B cell (primary cell): ENCODE measurements at regions not wholly inside any gene's neighbourhood (a gene's known extent, or its start where the extent isn't known, plus 50 kb on each side); places are given as distances from the start of the nearest gene placed in this dataset.

Experiments
- ATAC-seq: fragments of 200-7000 bp; cut with Tn5 transposase; one replicate; pipeline ENCODE4 v1.10.0; 2021; ENCODE audit warnings: low read depth, mild to moderate bottlenecking, moderate number of reproducible peaks, moderate library complexity
- CTCF ChIA-PET: fragments of 350-600 bp; sonication (Branson Sonifier 250); formaldehyde crosslinking; loops from one replicate; lab custom pipeline; 2021; ENCODE audit warnings: antibody characterized with exemption, inconsistent platforms; lab: Charles Lee
- POLR2A ChIA-PET: fragments of 350-600 bp; sonication (Branson Sonifier 250); formaldehyde crosslinking; loops from one replicate; lab custom pipeline; 2021; ENCODE audit warnings: antibody characterized with exemption; lab: Charles Lee
- DNase-seq: peaks from one replicate; pipeline ENCODE4 v3.0.0; 2013
- H2AFZ ChIP-seq: 2 replicates; pipeline ENCODE4 v1.6.1; 2012; ENCODE audit warnings: mild to moderate bottlenecking, low read depth, low read length; ENCODE audit not compliant: insufficient read depth, poor library complexity, severe bottlenecking
- H3K27ac ChIP-seq, 2 donors: 1 replicate in 1 of 2; 2 replicates in 1 of 2; pipeline ENCODE4 v1.5.1; 2012 to 2013; ENCODE audit warnings: low read length in 2 of 2, mild to moderate bottlenecking in 2 of 2, moderate library complexity in 1 of 2
- H3K27me3 ChIP-seq, 4 experiments: fragments of 200-600 bp in 1 of 4; sonication (generic) in 1 of 4; replicated peaks in 1 of 4; 1 replicate in 2 of 4; 2 replicates in 2 of 4; pipeline versions ENCODE4 v1.6.1 to v1.7.0; 2013 to 2016; ENCODE audit warnings: low read length in 3 of 4, mild to moderate bottlenecking in 2 of 4, mixed read lengths in 1 of 4, moderate library complexity in 1 of 4; ENCODE audit not compliant: insufficient read depth in 4 of 4, control insufficient read depth in 3 of 4; ENCODE audit errors: control extremely low read depth in 1 of 4
- H3K36me3 ChIP-seq, 2 experiments: replicated peaks in 1 of 2; 1 replicate in 1 of 2; 2 replicates in 1 of 2; pipeline versions ENCODE4 v1.6.1 to v1.7.1; 2013; ENCODE audit warnings: low read length in 1 of 2; ENCODE audit not compliant: insufficient read depth in 2 of 2, control insufficient read depth in 1 of 2; ENCODE audit errors: control extremely low read depth in 1 of 2, extremely low read depth in 1 of 2
- H3K4me1 ChIP-seq, 2 donors: fragments of 200-600 bp in 1 of 2; sonication (generic) in 1 of 2; 1 replicate in 1 of 2; 2 replicates in 1 of 2; pipeline versions ENCODE4 v1.5.1 to v1.6.1; 2013 to 2017; ENCODE audit warnings: low read length in 2 of 2; ENCODE audit not compliant: control insufficient read depth in 2 of 2, insufficient read depth in 2 of 2
- H3K4me2 ChIP-seq: replicated peaks from 2 replicates; pipeline ENCODE3; 2012; ENCODE audit warnings: mild to moderate bottlenecking, low read depth, low read length; ENCODE audit not compliant: poor library complexity, severe bottlenecking
- H3K4me3 ChIP-seq, 5 experiments: fragments of 200-600 bp in 1 of 5; sonication (generic) in 1 of 5; 1 replicate in 3 of 5; 2 replicates in 2 of 5; pipeline versions ENCODE4 v1.5.1 to v1.7.0; 2011 to 2016; ENCODE audit warnings: low read length in 4 of 5, mild to moderate bottlenecking in 4 of 5, low read depth in 2 of 5, control low read depth in 1 of 5, moderate library complexity in 1 of 5; ENCODE audit not compliant: insufficient read depth in 1 of 5; ENCODE audit errors: control extremely low read depth in 1 of 5, extremely low read depth in 1 of 5
- H3K79me2 ChIP-seq: fragments of 200-600 bp; sonication (generic); one replicate; pipeline ENCODE4 v1.6.0; 2016; ENCODE audit warnings: low read length; ENCODE audit not compliant: control insufficient read depth, insufficient read depth
- H3K9ac ChIP-seq: fragments of 200-600 bp; sonication (generic); 2 replicates; pipeline ENCODE4 v1.6.1; 2017; ENCODE audit warnings: mild to moderate bottlenecking, low read length, moderate library complexity
- H3K9me3 ChIP-seq, 3 donors: one replicate each; pipeline versions ENCODE4 v1.6.1 to v1.7.1; 2013; ENCODE audit warnings: low read length in 2 of 3; ENCODE audit not compliant: control insufficient read depth in 2 of 3, insufficient read depth in 1 of 3; ENCODE audit errors: control extremely low read depth in 1 of 3
- H4K20me1 ChIP-seq: 2 replicates; pipeline ENCODE4 v1.6.0; 2012; ENCODE audit warnings: mild to moderate bottlenecking, low read length; ENCODE audit not compliant: insufficient read depth, control insufficient read depth, poor library complexity, severe bottlenecking
- H3K27ac Mint-ChIP-seq: one replicate; pipeline ENCODE4 v1.8.0; 2021; ENCODE audit warnings: mixed read lengths
- H3K27me3 Mint-ChIP-seq: one replicate; pipeline ENCODE4 v1.8.0; 2021; ENCODE audit warnings: mixed read lengths
- H3K4me1 Mint-ChIP-seq: one replicate; pipeline ENCODE4 v1.8.0; 2021; ENCODE audit warnings: mixed read lengths
- H3K4me3 Mint-ChIP-seq: one replicate; pipeline ENCODE4 v1.8.0; 2021; ENCODE audit warnings: mixed read lengths
- H3K9me3 Mint-ChIP-seq: one replicate; pipeline ENCODE4 v1.8.0; 2022; ENCODE audit warnings: mixed read lengths; ENCODE audit not compliant: insufficient read depth
- CTCF ChIP-seq: fragments of 200-600 bp; IDR thresholded peaks from one replicate; pipeline ENCODE4 v1.8.0; 2022; ENCODE audit warnings: antibody characterized with exemption, mild to moderate bottlenecking
- EZH2 ChIP-seq: IDR thresholded peaks from 2 replicates; pipeline ENCODE4 v1.6.1; 2012; ENCODE audit warnings: borderline replicate concordance, low read depth, mild to moderate bottlenecking, moderate library complexity, low read length; ENCODE audit not compliant: insufficient read depth, poor library complexity, severe bottlenecking
- WGBS: methylation state at CpG from one replicate; pipeline ENCODE4 v1.1.5; 2013; ENCODE audit warnings: missing lambda C conversion rate; ENCODE audit not compliant: insufficient coverage; 5-methylcytosine and 5-hydroxymethylcytosine counted together
- intact Hi-C: fragments of 100-400 bp; cut with micrococcal nuclease; formaldehyde crosslinking; loops from one replicate; pipeline ENCODE4 v1.10.0; 2022

DNA sequence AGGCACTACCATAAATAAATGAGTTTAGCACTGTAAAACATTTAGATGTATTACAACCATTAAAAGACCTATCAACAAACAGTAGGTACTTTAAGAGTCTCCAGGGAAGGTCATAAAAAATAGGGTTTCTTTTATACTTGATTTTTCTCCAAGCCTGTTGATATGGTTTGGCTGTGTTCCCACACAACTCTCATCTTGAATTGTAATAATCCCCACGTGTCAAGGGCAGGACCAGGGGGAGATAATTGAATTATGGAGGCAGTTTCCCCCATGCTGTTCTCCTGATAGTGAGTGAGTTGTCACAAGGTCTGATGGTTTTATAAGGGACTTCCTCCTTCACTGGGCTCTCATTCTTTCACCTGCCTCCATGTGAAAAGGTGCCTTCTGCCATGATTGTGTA, 468.9 kb upstream of the UBE2E2 start:
- Mint-ChIP-seq H3K27me3 (no peaks in the 10 kb centered on the region), H3K4me1 (no peaks in the 10 kb centered on the region), H3K4me3 (no peak overlapping the region), H3K9me3 (no peaks in the 10 kb centered on the region), H3K27ac (no peak overlapping the region)
- Histone ChIP-seq H3K79me2 (no peaks in the 10 kb centered on the region), H3K27me3 (no peaks in the 10 kb centered on the region), H3K27ac (no peak overlapping the region), H4K20me1 (no peaks in the 10 kb centered on the region), H2AFZ (no peak overlapping the region), H3K36me3 (no peaks in the 10 kb centered on the region), H3K4me3 (no peak overlapping the region), H3K9ac (no peak overlapping the region), H3K9me3 (no peaks in the 10 kb centered on the region), H3K4me2 (no peak overlapping the region), H3K4me1 (no peaks in the 10 kb centered on the region)
- no peak for DNase-seq
- no peak for ATAC-seq
- CTCF ChIA-PET, result no interaction called here
- intact Hi-C loops, result no loop called here
- WGBS, result no CpG with 5 or more reads among the region's 1 CpG
- TF ChIP-seq EZH2 (no peak), CTCF (no peak)
- POLR2A ChIA-PET, result no interaction called here

DNA sequence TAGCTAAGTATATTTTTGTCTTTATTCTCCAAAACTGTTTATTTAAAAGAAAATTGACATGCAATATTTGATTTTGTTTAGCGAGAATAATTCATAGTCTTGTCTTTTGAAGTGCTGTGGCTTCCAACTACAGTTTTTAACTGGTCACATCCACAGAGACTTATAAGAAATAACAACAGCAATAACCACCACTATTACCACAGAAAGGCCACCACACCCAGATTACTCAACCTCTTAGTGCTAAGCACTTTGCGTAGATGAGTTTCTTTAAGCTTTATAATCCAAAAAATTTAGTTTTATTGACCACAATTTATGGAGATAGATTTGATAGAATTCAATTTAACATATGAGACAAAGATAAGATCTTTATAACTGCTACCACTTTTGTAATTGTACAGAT, 468.4 kb upstream of the UBE2E2 start:
- Histone ChIP-seq H4K20me1 (no peaks in the 10 kb centered on the region), H3K4me1 (no peaks in the 10 kb centered on the region), H3K9me3 (no peaks in the 10 kb centered on the region), H3K9ac (no peak overlapping the region), H2AFZ (no peak overlapping the region), H3K27me3 (no peaks in the 10 kb centered on the region), H3K4me3 (no peak overlapping the region), H3K27ac (no peak overlapping the region), H3K36me3 (no peaks in the 10 kb centered on the region), H3K4me2 (no peak overlapping the region), H3K79me2 (no peaks in the 10 kb centered on the region)
- ChIA-PET POLR2A (no interaction called here), CTCF (no interaction called here)
- Mint-ChIP-seq H3K27ac (no peak overlapping the region), H3K4me3 (no peak overlapping the region), H3K27me3 (no peaks in the 10 kb centered on the region), H3K4me1 (no peaks in the 10 kb centered on the region), H3K9me3 (no peaks in the 10 kb centered on the region)
- no peak for TF ChIP-seq EZH2
- TF ChIP-seq CTCF, result no peak
- DNase-seq, result no peak
- no CpG with 5 or more reads among the region's 2 CpGs for WGBS
- ATAC-seq, result no peak
- intact Hi-C loops, result no loop called here
